DMS114 treated with DMSO at 0.1 percent for 48 hours (cell line): ENCODE measurements at regions not wholly inside any gene's neighbourhood (a gene's known extent, or its start where the extent isn't known, plus 50 kb on each side); places are given as distances from the start of the nearest gene placed in this dataset.
"Not testable (repeated sequence)": the region's sequence is repeated elsewhere in the genome, so short reads cannot be mapped to it uniquely, and the experiment has no call there.

Source experiments
- DNase-seq: peaks from one replicate; lab custom pipeline; 2025; ENCODE audit not compliant: unreplicated experiment; lab: John Stamatoyannopoulos, UW

DNA sequence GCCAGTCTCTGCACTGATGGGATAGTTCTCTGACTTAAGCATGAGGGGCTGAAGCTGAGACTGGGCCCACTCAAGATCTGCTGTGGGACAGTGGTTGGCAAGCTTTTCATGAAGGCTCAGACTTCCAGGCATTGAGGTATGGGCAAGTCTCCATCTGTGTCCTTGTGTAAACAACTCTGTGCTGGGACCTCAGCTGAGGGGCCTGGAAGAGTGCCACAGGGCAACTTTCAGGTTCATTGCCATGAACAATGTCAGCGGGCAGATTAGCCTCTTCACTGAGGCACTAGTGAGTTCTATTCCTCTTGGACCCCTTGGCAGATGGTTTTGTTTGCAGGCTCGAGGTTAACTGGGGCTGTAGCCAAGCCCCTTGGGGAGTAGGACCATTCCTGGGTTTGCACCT, 127.1 kb downstream of the MRPS30 start:
- DNase-seq, result no peak

DNA sequence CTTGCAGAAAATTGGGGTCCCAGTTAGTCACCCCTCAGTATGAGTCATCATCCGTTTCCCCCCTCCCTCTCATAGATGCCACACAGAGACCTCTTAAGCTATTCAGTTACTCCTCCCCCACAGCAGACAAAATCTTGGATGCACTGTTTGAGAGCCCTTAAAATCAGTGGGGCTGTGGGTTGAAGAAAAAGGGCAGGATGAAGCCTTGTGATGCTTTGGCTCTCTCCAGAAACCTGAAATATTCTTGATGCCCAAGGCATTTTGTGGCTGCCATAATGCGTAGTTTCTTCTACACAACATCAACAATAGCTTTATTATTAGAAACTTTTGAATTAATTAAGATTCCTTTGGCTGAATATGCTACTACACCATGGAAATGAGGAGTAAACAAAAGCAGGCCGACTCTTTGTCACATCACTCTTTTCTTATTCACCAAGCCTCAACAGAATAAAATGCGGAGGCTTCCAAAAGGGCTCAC, 133.8 kb downstream of the MRPS30 start:
- no peak for DNase-seq

DNA sequence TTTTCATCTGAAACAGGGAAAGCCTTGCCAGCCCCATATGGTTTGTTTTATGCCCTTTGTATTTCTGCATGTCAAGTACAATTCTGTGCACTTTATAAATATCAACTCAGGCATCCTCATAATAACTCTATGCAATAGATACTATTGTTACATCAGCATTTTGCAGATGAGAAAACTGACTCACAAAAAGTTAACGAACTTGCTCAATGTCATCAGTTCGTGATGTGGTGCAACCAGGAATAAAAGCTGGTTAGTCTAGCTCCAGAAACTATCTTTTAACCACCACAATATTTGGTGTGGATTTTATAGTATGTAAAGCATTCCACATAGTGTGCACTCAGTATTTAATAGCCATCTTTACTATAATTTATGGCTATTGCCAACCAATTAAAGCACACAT, 134.9 kb downstream of the MRPS30 start:
- no peak for DNase-seq

DNA sequence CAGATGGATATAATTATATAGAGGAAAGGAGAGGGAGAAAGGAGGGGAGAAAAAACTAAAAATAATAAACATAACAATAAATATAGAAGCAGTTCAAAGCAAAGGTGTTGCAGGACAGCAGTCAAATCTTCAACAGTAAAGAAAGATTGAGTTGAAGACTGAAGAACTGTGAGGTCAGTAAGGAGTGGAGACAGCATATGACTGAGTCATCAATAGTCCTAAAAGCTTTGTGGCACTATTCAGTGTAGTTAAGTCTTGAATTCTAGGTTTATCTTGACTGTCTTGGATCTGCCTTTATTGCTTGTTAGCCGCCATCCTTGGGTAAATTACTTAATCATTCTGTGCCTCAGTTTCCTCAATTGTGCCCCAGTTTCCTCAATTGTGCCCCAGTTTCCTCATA, 137.0 kb downstream of the MRPS30 start:
- no peak for DNase-seq

DNA sequence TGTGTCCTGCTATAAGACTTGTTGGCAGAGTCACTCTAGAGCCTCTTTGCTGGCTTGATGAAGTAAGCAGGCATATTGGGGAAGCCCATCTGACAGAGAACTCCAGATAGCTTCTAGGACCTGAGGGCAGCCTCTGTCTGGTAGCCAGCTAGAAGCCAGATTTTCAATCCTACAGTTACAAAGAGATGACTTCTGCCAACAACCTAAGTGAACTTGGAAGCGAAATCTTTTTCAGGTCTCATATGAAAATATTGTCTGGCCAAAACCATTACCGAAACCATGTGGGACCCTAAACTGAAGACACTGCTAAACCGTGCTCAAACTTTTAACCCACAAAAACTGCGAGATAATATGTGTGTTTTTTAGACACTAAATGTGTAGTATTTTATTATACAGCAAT, 140.9 kb downstream of the MRPS30 start:
- no peak for DNase-seq

DNA sequence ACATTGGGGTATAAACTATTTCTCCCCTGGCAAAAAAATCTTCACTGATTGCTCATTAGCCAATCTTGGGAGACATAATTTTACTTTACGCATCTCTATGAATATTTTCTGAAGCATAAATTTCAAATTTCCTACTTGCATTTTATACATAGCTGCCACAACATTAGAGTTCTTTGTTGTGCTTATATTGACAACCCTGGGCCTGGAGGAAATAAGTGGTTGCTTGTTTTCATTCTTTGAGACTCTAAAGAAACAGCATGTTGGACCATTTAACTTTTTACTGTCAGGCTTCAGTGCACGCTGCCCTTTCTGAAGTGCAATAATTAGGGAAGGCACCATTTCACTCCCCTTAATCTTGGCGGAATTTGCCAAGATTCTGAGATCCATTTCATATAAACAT, 142.6 kb downstream of the MRPS30 start:
- DNase-seq, result no peak

DNA sequence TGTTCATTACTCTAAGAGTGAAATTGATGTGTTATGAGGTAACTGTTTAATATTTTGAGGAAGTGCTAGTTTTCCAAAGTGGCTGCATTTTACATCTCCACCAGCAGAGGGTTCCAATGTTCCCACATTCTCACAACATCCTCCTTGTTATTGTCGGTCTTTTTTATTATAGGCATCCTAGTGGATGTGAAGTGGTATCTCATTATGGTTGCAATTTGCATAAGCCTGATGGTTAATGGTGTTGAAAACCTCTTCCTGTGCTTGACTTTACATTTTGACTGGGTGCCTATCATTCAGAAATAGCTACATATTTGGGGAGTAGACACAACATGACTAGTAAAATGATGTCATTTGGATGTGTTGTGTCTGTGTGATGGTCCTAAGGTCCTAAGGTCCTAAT, 143.6 kb downstream of the MRPS30 start:
- DNase-seq, result peak; percentile 26

DNA sequence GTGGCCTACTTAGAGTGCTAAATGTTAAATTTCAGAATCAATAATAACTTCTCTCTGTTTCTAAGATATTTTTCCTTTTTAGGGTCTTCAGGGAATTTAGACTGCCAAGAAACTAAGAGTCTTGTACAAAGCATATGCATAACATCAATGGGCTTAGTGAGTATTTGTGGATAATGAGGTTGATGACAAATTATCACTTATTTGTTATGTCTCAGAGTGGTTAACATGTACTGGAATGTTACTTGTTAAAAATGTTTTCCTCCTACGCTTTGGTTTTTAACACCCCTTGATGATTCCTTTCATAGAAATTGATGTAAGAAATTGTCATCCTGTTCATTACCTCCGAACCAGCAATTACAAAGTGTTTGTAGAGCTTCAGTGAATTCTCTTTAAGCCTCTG, 144.3 kb downstream of the MRPS30 start:
- DNase-seq, result no peak

DNA sequence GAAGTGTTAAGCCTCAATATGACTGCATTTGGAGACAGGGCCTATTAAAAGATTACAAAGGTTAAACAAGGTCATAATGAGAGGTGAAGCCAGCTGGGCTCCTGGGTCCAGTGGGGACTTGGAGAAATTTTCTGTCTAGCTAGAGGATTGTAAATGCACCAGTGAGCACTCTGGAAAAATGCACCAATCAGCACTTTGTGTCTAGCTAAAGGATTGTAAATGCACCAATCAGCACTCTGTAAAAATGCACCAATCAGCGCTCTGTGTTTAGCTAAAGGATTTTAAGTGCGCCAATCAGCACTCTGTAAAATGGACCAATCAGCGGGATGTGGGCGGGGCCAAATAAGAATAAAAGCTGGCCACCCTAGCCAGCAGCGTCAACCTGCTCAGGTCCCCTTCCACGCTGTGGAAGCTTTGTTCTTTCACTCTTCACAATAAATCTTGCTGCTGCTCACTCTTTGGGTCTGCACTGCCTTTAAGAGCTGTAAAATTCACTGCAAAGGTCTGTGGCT, 150.3 kb downstream of the MRPS30 start:
- not testable (repeated sequence) for DNase-seq

DNA sequence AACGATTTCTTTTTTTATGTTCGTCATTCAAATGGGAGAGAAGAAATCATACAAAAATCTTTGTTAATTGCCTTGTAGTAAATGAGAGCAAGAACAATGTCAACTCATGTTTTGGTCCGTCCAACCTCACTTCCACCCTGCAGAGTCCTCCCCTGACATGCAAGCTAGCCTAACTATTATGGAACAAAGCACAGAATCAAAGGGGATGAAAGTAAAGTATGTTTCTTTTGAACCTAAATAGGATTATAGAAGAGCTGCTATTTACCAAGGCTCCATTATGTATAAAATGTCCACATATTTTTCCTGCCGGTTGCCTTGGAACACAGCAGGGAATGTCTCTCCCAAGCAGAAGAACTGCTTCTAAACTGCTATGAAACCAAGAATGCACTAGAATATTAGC, 161.1 kb downstream of the MRPS30 start:
- DNase-seq, result no peak

DNA sequence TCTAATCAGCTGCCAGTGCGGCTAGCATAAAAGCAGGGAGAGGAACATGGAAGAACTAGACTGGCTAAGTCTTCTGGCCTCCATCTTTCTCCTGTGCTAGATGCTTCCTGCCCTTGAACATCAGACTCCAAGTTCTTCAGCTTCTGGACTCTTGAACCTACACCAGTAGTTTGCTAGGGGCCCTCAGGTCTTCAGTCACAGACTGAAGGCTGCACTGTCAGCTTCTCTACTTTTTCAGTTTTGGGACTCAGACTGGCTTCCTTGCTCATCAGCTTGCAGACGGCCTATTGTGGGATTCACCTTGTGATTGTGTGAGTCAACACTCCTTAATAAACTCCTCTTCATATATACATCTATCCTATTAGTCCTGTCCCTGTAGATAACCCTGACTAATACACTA, 162.2 kb downstream of the MRPS30 start:
- not testable (repeated sequence) for DNase-seq

DNA sequence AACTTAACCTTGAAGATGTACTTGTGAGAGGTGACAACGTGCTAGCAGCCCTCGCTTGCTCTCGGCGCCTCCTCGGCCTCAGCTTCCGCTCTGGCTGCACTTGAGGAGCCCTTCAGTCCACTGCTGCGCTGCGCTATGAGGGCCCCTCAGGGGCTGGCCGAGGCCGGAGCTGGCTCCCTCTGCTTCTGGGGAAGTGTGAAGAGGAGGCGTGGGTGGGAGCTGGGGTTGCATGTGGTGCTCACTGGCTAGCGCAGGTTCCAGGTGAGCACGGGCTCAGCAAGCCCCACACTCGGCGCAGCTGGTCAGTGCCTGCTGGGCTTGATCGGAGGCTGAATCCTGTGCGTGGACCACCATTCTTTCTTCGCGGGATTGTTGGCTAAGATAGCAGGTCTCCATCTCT, 166.1 kb downstream of the MRPS30 start:
- no peak for DNase-seq

DNA sequence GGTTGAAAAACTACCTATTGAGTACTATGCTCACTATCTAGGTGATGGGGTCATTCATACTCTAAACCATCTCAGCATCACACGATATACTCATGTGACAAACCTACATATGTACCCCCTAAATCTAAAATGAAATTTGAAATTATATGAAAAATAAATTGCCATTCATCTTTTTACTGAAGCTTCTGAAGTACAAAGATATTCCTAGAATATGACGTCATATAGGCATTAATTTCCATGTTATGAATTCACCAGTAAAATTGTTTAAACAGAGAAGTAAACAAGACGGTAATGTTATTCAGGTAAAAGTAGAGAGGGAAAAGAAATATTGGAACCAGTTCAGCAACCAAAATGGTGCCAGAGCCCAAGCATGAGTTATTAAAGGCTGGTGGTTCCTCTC, 173.0 kb downstream of the MRPS30 start:
- no peak for DNase-seq

DNA sequence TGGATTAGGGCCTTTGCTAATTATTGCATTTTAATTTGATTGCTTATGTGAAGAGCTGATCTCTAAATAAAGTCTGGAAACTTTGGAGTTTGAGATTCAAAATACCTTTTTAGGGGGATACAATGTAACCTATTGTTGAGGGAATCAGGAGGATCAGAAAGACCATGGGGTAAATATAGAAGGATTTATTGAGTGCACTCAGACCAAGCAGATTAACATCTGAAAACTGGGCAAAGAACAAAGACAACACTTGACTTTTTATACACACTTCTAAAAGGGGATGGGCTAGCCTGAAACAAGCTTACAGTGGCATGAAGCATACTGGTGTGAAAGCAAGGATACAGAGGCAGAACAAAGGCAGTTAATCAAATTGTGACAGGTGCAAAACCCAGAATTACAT, 174.3 kb downstream of the MRPS30 start:
- no peak for DNase-seq

DNA sequence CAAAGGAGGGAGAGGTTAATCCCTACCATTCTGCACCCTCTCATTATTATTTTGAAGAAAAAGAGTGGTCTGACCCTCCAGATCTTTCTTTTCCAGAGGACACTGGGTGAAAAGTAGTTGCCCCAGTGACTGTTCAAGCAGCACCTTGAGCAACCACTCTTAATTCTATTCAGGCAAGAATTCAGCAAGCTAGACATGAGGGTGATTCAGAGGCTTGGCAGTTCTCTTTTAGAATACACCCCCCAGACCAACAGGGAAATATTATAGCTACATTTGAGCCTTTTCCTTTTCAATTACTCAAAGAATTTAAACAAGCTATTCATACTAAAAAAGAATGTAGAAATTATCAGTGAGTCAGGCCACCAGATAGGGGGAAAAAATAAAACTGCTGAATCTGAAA, 178.3 kb downstream of the MRPS30 start:
- DNase-seq, result no peak

DNA sequence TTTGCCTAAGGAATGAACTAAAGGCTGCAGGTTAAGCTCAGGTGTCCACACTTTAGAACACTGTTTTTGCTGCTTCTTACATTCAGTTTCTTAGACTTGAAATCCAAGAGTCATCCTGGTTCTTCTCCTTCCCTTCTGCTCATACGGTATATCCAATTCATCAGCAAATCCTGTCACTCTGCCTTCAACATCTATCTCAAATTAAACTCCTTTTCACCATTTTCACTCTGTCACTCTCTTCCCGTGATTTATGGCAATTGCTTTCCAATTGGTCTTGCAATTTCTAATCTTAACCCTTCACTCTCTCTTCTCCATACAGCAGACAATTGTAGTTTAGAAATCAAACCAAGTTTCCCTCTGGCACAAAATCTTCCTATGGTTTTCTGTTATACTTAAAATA, 182.9 kb downstream of the MRPS30 start:
- DNase-seq, result no peak

DNA sequence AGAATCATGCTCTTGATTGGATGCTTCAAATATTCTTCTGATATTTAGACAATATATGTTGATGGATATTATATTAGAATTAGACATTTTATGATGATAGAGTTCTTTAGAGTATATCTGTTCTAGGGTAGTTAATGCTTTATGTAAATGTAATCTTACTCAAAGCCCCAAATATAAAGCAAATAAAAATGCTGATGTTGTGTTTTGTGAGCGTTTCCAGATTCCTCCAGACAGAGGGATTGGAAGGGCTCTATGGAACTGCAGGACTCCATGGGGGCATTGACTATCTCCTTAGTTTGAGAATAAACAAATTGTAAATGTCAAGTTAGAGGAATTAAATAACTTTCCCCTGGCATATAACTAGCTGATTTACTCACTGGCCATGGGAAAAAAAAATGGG, 184.5 kb downstream of the MRPS30 start:
- no peak for DNase-seq

DNA sequence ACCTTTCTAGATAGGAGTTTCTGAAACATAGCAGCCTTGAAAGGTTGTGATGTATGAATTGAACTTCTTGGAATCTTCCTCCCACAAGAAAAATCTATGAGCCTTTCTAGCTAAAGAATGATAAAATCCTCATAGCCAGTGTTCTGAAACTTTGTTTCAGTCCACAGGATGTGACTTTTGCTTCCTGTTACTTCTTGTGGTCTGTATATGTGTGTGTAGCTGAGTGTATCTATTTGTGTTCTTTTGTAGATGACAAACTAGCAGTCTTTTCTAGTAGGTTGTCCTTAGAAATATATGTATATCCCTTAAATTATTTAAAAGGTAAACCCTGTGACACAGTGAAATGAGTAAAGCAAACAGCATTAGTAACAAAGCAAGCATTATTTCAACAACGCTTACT, 188.8 kb downstream of the MRPS30 start:
- DNase-seq, result no peak

DNA sequence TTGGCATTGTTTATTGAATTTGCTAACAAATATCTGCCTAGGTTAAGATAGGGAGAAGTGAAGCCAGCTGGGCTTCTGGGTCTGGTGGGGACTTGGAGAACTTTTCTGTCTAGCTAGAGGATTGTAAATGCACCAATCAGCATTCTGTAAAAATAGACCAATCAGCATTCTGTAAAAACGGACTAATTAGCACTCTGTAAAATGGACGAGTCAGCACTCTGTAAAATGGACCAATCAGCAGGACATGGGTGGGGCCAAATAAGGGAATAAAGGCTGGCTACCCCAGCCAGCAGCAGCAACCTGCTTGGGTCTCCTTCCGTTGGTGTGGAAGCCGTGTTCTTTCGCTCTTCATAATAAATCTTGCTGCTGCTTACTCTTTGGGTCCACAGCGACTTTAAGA, 198.4 kb downstream of the MRPS30 start:
- not testable (repeated sequence) for DNase-seq

DNA sequence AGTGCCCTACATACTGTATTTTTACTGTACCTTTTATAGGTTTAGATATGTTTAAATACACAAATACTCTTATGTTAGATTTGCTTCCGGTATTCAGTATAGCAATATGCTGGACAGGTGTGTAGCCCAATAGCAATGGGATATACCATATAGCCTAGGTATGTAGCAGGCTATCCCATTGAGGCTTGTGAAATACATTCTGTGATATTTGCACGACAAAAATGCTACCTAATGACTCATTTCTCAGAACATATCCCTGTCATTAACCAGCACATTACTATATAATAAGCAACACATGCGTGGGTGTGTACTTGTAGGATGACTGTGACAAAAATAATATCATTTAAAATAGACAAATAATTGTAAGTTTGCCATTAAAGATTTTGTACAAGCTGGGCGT, 208.8 kb downstream of the MRPS30 start:
- DNase-seq, result no peak

DNA sequence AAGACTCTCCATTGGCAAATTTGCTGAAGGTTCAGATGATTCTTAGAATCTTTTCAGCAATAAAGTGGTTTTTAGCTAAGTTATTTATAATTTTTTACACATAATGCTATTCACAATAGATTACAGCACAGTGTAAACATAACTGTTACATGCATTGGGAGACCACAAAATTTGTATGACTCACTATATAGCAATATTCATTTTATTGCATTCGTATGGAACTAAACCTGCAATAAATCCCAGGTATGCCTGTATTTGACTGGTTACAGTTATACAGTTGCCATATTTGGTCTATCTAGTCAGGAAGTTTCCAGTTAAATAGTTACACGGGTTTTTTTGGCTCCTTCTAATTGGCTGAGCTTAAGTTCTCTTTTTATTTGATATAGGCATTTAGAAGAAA, 220.8 kb downstream of the MRPS30 start:
- DNase-seq, result no peak

DNA sequence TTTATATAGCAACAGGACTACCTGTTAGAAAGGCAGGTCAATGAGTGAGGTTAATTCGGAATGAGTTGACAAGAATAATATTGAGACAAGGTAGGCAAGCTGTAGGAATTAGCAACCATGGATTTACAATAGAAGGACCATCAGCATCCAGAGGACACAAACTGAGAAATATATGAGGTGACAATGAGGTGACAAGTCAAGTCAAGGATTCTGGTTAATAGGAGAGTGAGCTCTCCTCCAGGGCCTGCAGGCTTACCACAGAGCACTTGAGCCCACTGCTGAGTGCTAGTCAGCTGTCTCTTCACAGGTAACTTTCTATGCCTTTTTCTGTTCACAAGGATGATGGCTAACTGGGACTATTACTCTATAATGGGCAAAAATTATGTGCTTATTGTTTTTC, 227.2 kb downstream of the MRPS30 start:
- no peak for DNase-seq

DNA sequence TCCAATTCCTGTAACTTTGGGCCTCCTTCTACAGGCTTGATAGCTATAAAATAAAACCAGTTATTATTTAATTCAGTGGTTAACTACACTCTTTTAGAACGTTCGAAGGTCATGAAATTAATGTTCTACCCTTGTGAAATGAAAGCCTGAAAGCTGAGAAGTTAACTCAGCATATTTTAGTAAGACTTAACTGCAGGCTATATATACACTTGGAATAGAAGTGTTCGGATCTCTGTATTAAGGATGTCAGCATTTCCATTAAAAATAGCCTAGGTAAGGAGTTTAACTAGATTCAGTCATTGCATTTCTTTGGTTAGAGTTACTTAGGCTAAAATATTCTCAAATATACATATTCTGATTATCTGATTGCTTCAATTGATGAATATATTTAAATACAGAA, 229.2 kb downstream of the MRPS30 start:
- DNase-seq, result no peak
